ENCODE measurements at regions not wholly inside any gene's neighbourhood (a gene's known extent, or its start where the extent isn't known, plus 50 kb on each side); places are given as distances from the start of the nearest gene placed in this dataset.

GRCh38 chr1:58082596-58082995 is 463.9 kb downstream of the OMA1 start (continued):
- TF ChIP-seq ARNTL (CRISPR knock-in tag; IDR thresholded peaks at IDR 0.05; ENCODE audit: borderline replicate concordance, low read depth): no peak
- no peak for TF ChIP-seq ZFP30 (CRISPR knock-in tag; IDR thresholded peaks at IDR 0.05)
- TF ChIP-seq TOX (CRISPR knock-in tag; IDR thresholded peaks at IDR 0.05; ENCODE audit: borderline replicate concordance): no peak
- no peak for TF ChIP-seq SNAI2 (CRISPR knock-in tag; IDR thresholded peaks at IDR 0.05)

GRCh38 chr1:58076258-58076657 is 470.3 kb downstream of the OMA1 start:
- ATAC-seq: no peak
- TF ChIP-seq PPARA (CRISPR knock-in tag; IDR thresholded peaks at IDR 0.05; ENCODE audit: borderline replicate concordance) (no peak), TOX (CRISPR knock-in tag; IDR thresholded peaks at IDR 0.05; ENCODE audit: borderline replicate concordance) (no peak), ESRRG (CRISPR knock-in tag; IDR thresholded peaks at IDR 0.05) (no peak), CREB5 (CRISPR knock-in tag; IDR thresholded peaks at IDR 0.05; ENCODE audit: low read depth) (no peak), ARNTL (CRISPR knock-in tag; IDR thresholded peaks at IDR 0.05; ENCODE audit: borderline replicate concordance, low read depth) (no peak), ISL1 (CRISPR knock-in tag; IDR thresholded peaks at IDR 0.05) (no peak), PATZ1 (CRISPR knock-in tag; IDR thresholded peaks at IDR 0.05; ENCODE audit: borderline replicate concordance) (no peak), GLIS3 (CRISPR knock-in tag; IDR thresholded peaks at IDR 0.05) (no peak), OSR1 (CRISPR knock-in tag; IDR thresholded peaks at IDR 0.05) (no peak), ZNF70 (CRISPR knock-in tag; IDR thresholded peaks at IDR 0.05) (no peak), ZFP3 (CRISPR knock-in tag; IDR thresholded peaks at IDR 0.05) (no peak), RARB (CRISPR knock-in tag; IDR thresholded peaks at IDR 0.05) (no peak), ZC3H10 (CRISPR knock-in tag; IDR thresholded peaks at IDR 0.05) (no peak), ZFP30 (CRISPR knock-in tag; IDR thresholded peaks at IDR 0.05) (no peak), SNAI2 (CRISPR knock-in tag; IDR thresholded peaks at IDR 0.05) (no peak)

GRCh38 chr1:58075188-58075578 is 471.3 kb downstream of the OMA1 start:
- no peak for ATAC-seq
- TF ChIP-seq PPARA (CRISPR knock-in tag; IDR thresholded peaks at IDR 0.05; ENCODE audit: borderline replicate concordance) (no peak), SNAI2 (CRISPR knock-in tag; IDR thresholded peaks at IDR 0.05) (no peak), ZFP3 (CRISPR knock-in tag; IDR thresholded peaks at IDR 0.05) (no peak), ISL1 (CRISPR knock-in tag; IDR thresholded peaks at IDR 0.05) (no peak)

GRCh38 chr1:58072450-58072849 is 474.1 kb downstream of the OMA1 start:
- TF ChIP-seq ZNF565 (CRISPR knock-in tag; conservative IDR thresholded peaks at IDR 0.05; ENCODE audit: low read depth) (no peak), ISL1 (CRISPR knock-in tag; IDR thresholded peaks at IDR 0.05) (no peak), PATZ1 (CRISPR knock-in tag; IDR thresholded peaks at IDR 0.05; ENCODE audit: borderline replicate concordance) (no peak), CREB5 (CRISPR knock-in tag; IDR thresholded peaks at IDR 0.05; ENCODE audit: low read depth) (no peak), RARB (CRISPR knock-in tag; IDR thresholded peaks at IDR 0.05) (no peak), ZNF8 (CRISPR knock-in tag; IDR thresholded peaks at IDR 0.05) (no peak), ZC3H10 (CRISPR knock-in tag; IDR thresholded peaks at IDR 0.05) (no peak), GLIS3 (CRISPR knock-in tag; IDR thresholded peaks at IDR 0.05) (no peak), PPARA (CRISPR knock-in tag; IDR thresholded peaks at IDR 0.05; ENCODE audit: borderline replicate concordance) (no peak), TOX (CRISPR knock-in tag; IDR thresholded peaks at IDR 0.05; ENCODE audit: borderline replicate concordance) (no peak), TSHZ2 (CRISPR knock-in tag; IDR thresholded peaks at IDR 0.05) (no peak), SNAI2 (CRISPR knock-in tag; IDR thresholded peaks at IDR 0.05) (no peak), ARNTL (CRISPR knock-in tag; IDR thresholded peaks at IDR 0.05; ENCODE audit: borderline replicate concordance, low read depth) (no peak), OSR1 (CRISPR knock-in tag; IDR thresholded peaks at IDR 0.05) (no peak), ZFP30 (CRISPR knock-in tag; IDR thresholded peaks at IDR 0.05) (no peak)
- ATAC-seq: no peak
